NCI-H2196 treated with DMSO at 0.1 percent for 48 hours (cell line): ENCODE measurements at regions not wholly inside any gene's neighbourhood (a gene's known extent, or its start where the extent isn't known, plus 50 kb on each side); places are given as distances from the start of the nearest gene placed in this dataset.
"Not testable (repeated sequence)": the region's sequence is repeated elsewhere in the genome, so short reads cannot be mapped to it uniquely, and the experiment has no call there.

ENCODE experiments used
- DNase-seq: peaks from one replicate; lab custom pipeline; 2025; ENCODE audit not compliant: unreplicated experiment; lab: John Stamatoyannopoulos, UW

GRCh38 chr5:118095115-118095514 is 893.2 kb downstream of the DTWD2 start:
- DNase-seq = no peak

- DNase-seq = no peak
Observed at GRCh38 chr5:118088448-118088847, 899.9 kb downstream of the DTWD2 start.

GRCh38 chr5:118076490-118076889 is 911.9 kb downstream of the DTWD2 start:
- no peak for DNase-seq

GRCh38 chr5:118070041-118070440 is 918.3 kb downstream of the DTWD2 start:
- no peak for DNase-seq

GRCh38 chr5:118069452-118069851 is 918.9 kb downstream of the DTWD2 start:
- no peak for DNase-seq

GRCh38 chr5:118068886-118069285 is 919.5 kb downstream of the DTWD2 start:
- no peak for DNase-seq

GRCh38 chr5:118063836-118064235 is 924.5 kb downstream of the DTWD2 start:
- not testable (repeated sequence) for DNase-seq

- DNase-seq = no peak
Observed at GRCh38 chr5:118060833-118061232, 927.5 kb downstream of the DTWD2 start.

GRCh38 chr5:118052503-118052902 is 935.8 kb downstream of the DTWD2 start:
- no peak for DNase-seq

GRCh38 chr5:118044169-118044568 is 944.2 kb downstream of the DTWD2 start:
- DNase-seq = no peak

- DNase-seq = no peak
Observed at GRCh38 chr5:118043531-118043930, 944.8 kb downstream of the DTWD2 start.

- no peak for DNase-seq
Observed at GRCh38 chr5:118042076-118042475, 946.3 kb downstream of the DTWD2 start.

- DNase-seq = no peak
Observed at GRCh38 chr5:118040496-118040895, 947.9 kb downstream of the DTWD2 start.

- DNase-seq = no peak
Observed at GRCh38 chr5:118033686-118034338, 954.5 kb downstream of the DTWD2 start.

GRCh38 chr5:118029807-118030206 is 958.5 kb downstream of the DTWD2 start:
- DNase-seq = no peak

- no peak for DNase-seq
Observed at GRCh38 chr5:118022062-118022461, 966.3 kb downstream of the DTWD2 start.

- DNase-seq = no peak
Observed at GRCh38 chr5:118017536-118017935, 970.8 kb downstream of the DTWD2 start.

GRCh38 chr5:118016396-118016795 is 972.0 kb downstream of the DTWD2 start:
- no peak for DNase-seq

GRCh38 chr5:118015511-118015910 is 972.8 kb downstream of the DTWD2 start:
- no peak for DNase-seq

- DNase-seq = no peak
Observed at GRCh38 chr5:118009741-118010297, 978.5 kb downstream of the DTWD2 start.

GRCh38 chr5:118008779-118009178 is 979.6 kb downstream of the DTWD2 start:
- DNase-seq = no peak

GRCh38 chr5:118007262-118007661 is 981.1 kb downstream of the DTWD2 start:
- no peak for DNase-seq

GRCh38 chr5:118006219-118006618 is 982.1 kb downstream of the DTWD2 start:
- no peak for DNase-seq
